ENCODE measurements at regions not wholly inside any gene's neighbourhood (a gene's known extent, or its start where the extent isn't known, plus 50 kb on each side); places are given as distances from the start of the nearest gene placed in this dataset.
"Not testable (repeated sequence)": the region's sequence is repeated elsewhere in the genome, so short reads cannot be mapped to it uniquely, and the experiment has no call there.

GRCh38 chr10:131038056-131038455 is 273.5 kb downstream of the TCERG1L start:
- Histone ChIP-seq H3K79me2 (ENCODE audit: insufficient read depth, low read depth) (no peaks in the 10 kb centered on the region), H3K36me3 (ENCODE audit: insufficient read depth) (no peaks in the 10 kb centered on the region), H3K4me2 (no peak overlapping the region), H3K27me3 (ENCODE audit: insufficient read depth, low read depth) (peaks cover 3% of the 10 kb centered on the region; the same call in 1 of the 2 replicates), H3K9ac (no peak overlapping the region), H3K4me1 (ENCODE audit: low read depth, poor library complexity, severe bottlenecking) (no peaks in the 10 kb centered on the region), H3K4me3 (IDR thresholded peaks at IDR 0.05; ENCODE audit: insufficient read depth, low read depth, low read length) (no peak overlapping the region), H4K20me1 (ENCODE audit: insufficient read depth) (no peaks in the 10 kb centered on the region), H3K27ac (no peak overlapping the region), H2AFZ (ENCODE audit: low read depth) (no peak overlapping the region)
- no peak for TF ChIP-seq CTCF (conservative IDR thresholded peaks at IDR 0.05; ENCODE audit: low read depth, low read length)

- Histone ChIP-seq H3K79me2 (ENCODE audit: insufficient read depth, low read depth) (no peaks in the 10 kb centered on the region), H3K4me2 (no peak overlapping the region), H3K27me3 (ENCODE audit: insufficient read depth, low read depth) (peaks cover 3% of the 10 kb centered on the region; the same call in 1 of the 2 replicates), H3K9ac (no peak overlapping the region), H2AFZ (ENCODE audit: low read depth) (no peak overlapping the region), H3K4me1 (ENCODE audit: low read depth, poor library complexity, severe bottlenecking) (no peaks in the 10 kb centered on the region), H3K27ac (no peak overlapping the region), H3K4me3 (IDR thresholded peaks at IDR 0.05; ENCODE audit: insufficient read depth, low read depth, low read length) (no peak overlapping the region), H3K36me3 (ENCODE audit: insufficient read depth) (no peaks in the 10 kb centered on the region), H4K20me1 (ENCODE audit: insufficient read depth) (no peaks in the 10 kb centered on the region)
- TF ChIP-seq CTCF (conservative IDR thresholded peaks at IDR 0.05; ENCODE audit: low read depth, low read length) = no peak
Measured at GRCh38 chr10:131041031-131041430, 270.5 kb downstream of the TCERG1L start.

GRCh38 chr10:131041441-131041840 is 270.1 kb downstream of the TCERG1L start:
- no peak overlapping the region for H2AFZ ChIP-seq (ENCODE audit: low read depth)
- H3K79me2 ChIP-seq (ENCODE audit: insufficient read depth, low read depth) = no peaks in the 10 kb centered on the region
- H3K36me3 ChIP-seq (ENCODE audit: insufficient read depth) = no peaks in the 10 kb centered on the region
- no peak for TF ChIP-seq CTCF (conservative IDR thresholded peaks at IDR 0.05; ENCODE audit: low read depth, low read length)
- no peak overlapping the region for H3K4me2 ChIP-seq
- H3K27me3 ChIP-seq (ENCODE audit: insufficient read depth, low read depth) = peaks cover 3% of the 10 kb centered on the region; the same call in 1 of the 2 replicates
- H3K9ac ChIP-seq = no peak overlapping the region
- no peak overlapping the region for H3K27ac ChIP-seq
- H4K20me1 ChIP-seq (ENCODE audit: insufficient read depth) = no peaks in the 10 kb centered on the region
- no peak overlapping the region for H3K4me3 ChIP-seq (IDR thresholded peaks at IDR 0.05; ENCODE audit: insufficient read depth, low read depth, low read length)
- no peaks in the 10 kb centered on the region for H3K4me1 ChIP-seq (ENCODE audit: low read depth, poor library complexity, severe bottlenecking)

GRCh38 chr10:131042015-131042414 is 269.5 kb downstream of the TCERG1L start:
- not testable (repeated sequence) for H3K27me3 ChIP-seq (ENCODE audit: insufficient read depth, low read depth); H3K9ac ChIP-seq; H3K4me3 ChIP-seq (IDR thresholded peaks at IDR 0.05; ENCODE audit: insufficient read depth, low read depth, low read length); H3K4me1 ChIP-seq (ENCODE audit: low read depth, poor library complexity, severe bottlenecking); H3K4me2 ChIP-seq; H3K79me2 ChIP-seq (ENCODE audit: insufficient read depth, low read depth); H4K20me1 ChIP-seq (ENCODE audit: insufficient read depth); H3K27ac ChIP-seq; H3K36me3 ChIP-seq (ENCODE audit: insufficient read depth); H2AFZ ChIP-seq (ENCODE audit: low read depth)

All from KMS-11 (cell line).